HG03469 (cell line): ENCODE measurements at regions not wholly inside any gene's neighbourhood (a gene's known extent, or its start where the extent isn't known, plus 50 kb on each side); places are given as distances from the start of the nearest gene placed in this dataset.
"Not testable (repeated sequence)": the region's sequence is repeated elsewhere in the genome, so short reads cannot be mapped to it uniquely, and the experiment has no call there.

Experiments used
- ATAC-seq: cut with Tn5 transposase; IDR thresholded peaks from one replicate; pipeline ENCODE4 v1.9.1; 2021; ENCODE audit warnings: mild to moderate bottlenecking, moderate library complexity, moderate number of reproducible peaks; ENCODE audit not compliant: unreplicated experiment

DNA sequence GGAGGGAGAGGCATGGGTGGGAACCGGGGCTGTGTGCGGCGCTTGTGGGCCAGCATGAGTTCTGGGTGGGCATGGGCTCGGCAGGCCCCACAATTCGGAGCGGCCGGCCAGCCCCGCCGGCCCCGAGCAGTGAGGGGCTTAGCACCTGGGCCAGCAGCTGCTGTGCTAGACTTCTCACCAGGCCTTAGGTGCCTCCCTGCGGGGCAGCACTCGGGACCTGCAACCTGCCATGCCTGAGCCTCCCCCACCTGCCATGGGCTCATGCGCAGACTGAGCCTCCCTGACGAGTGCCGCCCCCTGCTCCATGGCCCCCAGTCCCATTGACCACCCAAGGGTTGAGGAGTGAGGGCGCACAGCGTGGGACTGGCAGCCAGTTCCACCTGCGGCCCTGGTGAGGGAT, 573.9 kb downstream of the TMA16 start:
- no peak for ATAC-seq

DNA sequence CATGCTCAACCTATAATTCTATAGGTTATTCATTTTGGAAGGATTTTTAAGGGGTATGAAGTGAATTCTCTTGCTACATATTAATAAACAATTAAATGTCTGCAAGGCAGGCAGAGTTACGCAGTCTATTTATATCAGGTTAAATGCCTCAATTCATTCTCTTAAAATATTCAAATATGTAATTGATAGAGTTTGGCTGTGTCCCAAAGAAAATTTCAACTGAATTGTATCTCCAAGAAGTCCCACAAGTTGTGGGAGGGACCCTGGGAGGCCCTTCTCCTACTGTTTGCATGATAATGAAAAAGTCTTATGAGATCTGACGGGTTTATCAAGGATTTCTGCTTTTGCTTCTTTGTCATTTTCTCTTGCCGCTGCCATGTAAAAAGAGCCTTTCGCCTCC, 576.1 kb downstream of the TMA16 start:
- no peak for ATAC-seq

DNA sequence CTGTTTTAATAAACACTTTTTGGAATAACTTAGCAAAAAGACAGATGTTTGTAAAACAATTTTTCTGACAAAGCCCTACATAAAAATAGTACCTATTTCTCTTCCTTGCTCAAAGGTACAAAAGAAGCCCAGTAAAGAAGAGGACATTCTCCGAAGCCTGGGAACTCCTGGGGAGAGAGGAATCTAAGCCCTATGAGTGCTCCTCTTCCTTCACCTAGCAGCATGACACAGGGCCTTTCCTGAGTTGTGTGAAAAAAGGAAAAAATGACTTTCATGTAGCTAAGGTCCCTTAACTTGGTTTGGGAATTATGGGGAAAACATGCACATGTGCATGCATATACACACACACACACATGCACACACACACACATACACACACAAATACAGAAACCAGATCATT, 586.9 kb downstream of the TMA16 start:
- ATAC-seq = no peak

DNA sequence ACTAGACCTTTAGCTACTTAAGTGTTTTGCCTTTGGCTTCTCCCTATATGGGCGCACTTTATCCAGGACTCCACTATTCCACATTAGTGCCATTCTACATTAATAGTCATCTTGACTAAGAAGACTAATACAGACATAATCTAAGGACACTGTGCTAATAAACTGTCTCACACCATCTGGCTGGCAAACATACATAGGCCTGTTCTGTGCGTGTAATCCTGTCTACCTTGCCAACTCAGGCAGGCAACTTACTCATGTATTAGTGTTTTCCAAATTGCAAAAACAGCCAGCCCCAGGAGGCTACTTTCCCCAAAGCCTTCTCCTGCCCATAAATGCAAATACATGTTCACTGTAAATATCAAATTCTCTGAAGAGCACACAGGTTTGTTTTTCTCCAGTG, 587.3 kb downstream of the TMA16 start:
- ATAC-seq = no peak

DNA sequence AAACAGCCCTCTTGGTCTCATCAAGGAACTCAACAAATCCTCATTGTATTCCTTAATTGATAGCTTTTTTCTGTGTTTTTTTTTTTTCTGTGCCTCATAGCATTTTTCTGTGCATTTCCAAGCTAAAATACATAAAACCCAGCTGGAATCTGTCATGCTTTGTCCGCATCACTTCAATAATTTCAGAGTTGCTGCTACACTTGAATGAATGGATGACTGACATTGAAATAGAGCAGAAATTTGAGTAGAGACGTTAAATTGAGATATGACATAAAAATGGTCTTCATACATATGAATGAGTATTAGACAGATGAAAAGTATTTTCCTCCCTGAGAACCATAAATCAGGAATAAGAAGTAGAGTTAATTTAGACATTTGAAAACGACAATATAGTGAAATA, 593.2 kb downstream of the TMA16 start:
- ATAC-seq = no peak

DNA sequence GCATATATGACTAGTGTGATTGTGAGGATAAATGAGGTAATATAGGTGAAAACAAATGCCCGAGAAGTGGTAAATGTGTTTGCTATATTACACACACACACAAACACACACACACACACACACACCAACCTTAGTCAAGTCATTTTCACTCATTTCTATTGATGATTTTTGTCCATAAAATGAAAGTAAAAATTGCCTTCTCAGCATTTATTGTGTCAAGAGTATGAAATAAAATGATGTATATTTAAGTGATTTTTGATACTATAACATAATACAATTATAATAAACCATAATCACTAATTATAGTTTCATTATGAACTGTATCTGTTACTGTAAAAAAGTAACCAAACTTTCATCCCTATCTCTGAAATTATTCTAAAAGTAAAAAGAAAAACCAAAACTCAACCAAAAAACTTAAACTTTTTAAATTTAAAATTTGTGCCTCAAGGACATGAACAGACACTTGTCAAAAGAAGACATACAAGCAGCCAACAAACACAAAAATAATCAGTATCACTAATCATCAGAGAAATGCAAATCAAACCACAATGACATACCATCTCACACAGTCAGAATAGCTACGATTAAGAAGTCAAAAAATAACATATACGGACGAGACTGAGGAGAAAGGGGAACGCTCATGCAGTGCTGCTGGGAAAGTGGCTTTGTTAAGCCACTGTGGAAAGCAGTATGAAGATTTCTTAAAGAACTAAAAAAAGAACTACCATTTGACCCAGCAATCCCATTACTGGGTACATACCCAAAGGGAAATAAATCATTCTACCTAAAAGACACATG, 601.0 kb downstream of the TMA16 start:
- no peak for ATAC-seq

DNA sequence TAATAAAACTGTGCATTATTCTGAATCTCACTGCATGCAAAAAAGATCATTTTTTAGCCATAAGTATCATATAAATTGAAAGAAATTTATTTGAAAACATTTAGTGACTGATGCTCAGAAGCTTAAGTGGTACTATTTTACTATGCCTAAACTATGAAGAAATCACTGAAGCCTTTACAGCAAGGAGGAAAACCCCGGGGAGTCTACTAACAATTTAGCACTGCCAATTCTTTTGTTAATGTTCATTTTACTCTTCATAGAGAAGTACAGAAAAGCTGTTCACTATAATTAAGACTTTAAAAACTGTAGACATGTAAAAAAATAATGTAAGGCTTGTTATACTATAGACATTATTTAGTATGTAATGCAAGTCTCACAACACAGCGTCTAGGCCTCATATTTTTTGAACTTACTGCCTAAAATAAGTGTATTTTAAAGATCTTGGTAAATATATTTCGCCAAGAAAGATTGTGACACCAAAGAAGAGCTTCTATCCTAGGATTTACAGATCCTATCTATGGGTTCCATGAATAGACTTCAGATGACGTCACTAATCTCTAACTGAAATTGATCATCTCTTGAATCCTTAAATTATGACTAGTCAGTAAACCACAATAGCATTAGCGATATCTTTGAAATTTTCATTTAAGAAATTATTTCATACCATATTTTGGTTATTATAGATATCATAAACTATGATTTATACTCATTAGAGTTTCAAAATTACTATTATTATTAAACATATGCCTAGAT, 602.5 kb downstream of the TMA16 start:
- no peak for ATAC-seq

DNA sequence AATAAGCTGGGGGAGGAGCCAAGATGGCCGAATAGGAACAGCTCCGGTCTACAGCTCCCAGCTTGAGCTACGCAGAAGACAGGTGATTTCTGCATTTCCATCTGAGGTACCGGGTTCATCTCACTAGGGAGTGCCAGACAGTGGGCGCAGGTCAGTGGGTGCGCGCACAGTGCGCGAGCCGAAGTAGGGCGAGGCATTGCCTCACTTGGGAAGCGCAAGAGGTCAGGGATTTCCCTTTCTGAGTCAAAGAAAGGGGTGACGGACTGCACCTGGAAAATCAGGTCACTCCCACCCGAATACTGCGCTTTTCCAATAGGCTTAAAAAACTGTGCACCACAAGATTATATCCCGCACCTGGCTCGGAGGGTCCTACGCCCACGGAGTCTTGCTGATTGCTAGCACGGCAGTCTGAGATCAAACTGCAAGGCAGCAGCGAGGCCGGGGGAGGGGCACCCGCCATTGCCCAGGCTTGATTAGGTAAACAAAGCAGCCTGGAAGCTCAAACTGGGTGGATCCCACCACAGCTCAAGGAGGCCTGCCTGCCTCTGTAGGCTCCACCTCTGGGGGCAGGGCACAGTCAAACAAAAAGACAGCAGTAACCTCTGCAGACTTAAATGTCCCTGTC, 606.4 kb downstream of the TMA16 start:
- ATAC-seq = not testable (repeated sequence)

DNA sequence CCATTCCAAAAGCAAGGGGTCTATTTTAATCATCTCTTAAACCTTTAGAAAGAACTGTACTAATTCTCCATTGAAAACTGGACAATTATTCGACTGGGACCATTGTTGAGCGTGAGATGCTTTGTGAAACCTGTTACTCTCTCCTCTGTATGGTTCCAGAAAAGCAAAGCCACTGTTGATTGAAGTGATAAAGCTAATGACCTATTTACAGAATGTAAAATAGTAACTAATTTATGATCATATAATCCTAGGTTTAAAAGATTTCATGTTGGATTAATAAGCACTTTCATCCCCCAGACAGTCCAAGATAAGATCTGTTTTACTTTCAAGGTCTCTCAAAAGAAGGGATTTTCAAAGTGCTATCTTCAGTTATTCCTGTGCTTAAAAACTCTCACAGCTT, 614.5 kb downstream of the TMA16 start:
- no peak for ATAC-seq

DNA sequence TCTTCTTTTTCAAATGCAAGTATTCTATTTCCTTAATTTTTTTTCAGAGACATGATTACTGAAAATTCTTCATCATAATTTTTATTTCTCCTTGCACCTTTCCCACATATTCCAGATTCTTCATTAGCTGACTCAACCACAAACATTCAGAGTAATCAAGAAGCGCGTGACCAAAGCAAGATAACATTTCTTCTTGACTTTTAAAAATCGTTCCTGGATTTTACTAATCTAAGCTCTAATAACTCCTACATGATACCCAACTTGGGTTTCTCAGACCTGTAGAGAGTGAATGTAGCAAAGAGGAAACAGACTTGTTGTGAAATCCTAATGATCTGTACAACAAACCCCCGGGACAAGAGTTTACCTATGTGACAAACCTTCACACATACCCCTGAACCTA, 615.0 kb downstream of the TMA16 start:
- no peak for ATAC-seq

DNA sequence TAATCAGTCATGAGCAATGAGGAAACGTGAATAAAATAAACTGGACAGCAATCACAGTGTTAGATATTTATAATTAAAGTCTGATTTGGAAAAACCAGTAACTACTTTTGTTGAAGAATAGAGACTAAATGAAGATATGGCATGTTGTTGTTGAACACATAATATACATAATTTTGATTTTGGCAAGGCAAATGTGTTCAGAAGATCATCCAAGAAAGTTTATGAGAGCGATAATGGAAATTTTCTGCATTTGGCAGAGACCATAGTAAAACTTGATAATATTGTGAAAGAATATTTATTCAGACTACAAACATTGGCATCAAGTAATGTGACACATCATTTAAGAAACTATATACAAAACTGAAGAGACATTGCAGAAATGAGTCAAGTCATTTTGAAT, 620.7 kb downstream of the TMA16 start:
- no peak for ATAC-seq

DNA sequence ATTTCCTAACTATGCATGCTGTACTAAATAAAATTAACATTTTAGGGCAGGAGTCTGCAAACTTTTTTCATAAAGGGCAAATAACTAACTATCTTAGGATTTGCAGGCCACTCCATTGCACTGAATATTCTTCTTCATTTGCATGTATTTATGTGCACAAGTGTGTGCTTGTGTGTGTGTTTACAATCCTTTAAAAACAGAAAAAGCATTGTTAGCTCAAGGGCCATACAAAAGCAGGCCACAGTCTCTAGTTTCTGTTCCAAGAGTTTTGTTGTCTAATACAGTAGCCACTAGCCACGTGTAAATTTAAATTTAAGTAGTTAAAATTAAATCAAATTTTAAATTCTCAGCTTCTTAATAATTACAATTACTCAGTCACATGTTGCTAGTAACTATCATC, 621.8 kb downstream of the TMA16 start:
- ATAC-seq = no peak

DNA sequence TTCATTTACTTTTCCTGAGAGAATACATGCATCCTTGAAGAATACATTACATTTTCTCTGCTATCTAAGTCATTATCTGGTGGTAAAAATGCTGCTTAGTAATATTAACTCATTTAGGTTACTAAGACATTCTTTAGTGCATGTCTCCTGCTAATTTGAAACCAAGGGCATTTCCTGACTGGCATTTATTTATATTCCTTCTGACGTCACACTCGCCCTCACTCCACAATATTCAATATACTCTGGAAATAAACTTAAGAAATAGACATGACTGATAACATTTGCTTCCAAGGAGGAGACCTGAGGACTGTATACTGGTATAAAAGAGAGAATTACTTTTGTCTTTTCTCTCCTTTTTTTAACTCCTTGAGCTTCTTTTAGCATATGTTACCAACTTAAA, 619.5 kb upstream of the SMIM31 start:
- ATAC-seq = no peak

DNA sequence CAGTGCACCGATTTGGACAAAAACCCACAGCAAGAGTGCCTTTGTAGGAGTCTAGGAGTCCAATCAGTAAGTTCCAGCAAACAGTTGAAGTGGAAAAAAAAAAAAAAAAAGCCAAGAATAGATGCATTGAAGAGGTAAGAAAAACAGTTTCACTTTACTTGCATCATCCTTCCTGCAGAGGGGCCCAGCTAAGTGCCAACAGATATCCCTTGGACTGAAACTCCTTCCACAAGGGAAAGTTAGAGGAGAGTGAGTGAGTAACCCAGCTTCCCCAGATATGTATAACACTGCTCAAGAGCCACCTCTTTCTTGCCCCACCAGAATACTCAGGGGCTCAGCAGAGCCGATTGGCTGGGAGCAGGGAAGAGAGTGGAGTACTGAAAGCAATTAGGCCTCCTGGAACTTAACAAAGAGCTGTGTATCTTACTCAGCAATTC, 617.7 kb upstream of the SMIM31 start:
- ATAC-seq = no peak

DNA sequence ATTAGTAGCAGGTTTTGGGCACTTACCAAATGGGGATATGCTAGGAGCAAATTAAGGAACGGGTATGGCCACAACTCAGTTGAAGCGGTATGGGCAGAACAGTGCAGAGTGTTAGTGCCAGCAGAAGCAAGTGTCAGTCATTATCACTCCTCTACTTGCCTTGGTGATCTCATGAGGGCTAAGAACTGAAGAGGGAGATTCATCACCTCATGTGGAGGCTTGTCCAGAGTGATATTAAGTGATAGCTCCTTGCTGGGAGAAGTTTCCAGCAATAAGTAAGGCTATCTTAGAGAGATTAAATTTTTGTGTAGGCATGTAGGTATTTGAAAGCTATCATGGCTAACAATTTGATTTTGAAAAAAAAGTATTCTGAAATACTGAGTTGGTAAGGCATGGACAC, 615.4 kb upstream of the SMIM31 start:
- ATAC-seq = no peak

DNA sequence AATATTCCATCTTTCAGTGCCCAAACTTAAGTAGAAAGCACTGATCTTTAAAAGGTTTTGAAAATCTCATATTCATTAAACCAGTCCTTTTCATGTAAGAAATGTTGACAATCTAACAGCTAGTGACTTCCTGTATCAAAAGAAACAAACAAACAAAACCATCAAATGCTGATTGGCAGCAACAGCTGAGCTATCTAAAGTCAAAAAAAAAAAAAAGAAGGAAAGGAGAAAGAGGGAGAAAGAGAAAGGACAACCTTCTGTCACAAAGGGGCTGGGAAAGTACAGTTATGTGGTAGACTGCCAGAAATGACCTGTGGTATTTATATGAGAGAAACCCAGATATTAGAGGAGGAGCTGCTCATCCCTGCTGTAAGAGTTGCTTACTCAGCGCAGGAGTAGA, 614.6 kb upstream of the SMIM31 start:
- no peak for ATAC-seq

DNA sequence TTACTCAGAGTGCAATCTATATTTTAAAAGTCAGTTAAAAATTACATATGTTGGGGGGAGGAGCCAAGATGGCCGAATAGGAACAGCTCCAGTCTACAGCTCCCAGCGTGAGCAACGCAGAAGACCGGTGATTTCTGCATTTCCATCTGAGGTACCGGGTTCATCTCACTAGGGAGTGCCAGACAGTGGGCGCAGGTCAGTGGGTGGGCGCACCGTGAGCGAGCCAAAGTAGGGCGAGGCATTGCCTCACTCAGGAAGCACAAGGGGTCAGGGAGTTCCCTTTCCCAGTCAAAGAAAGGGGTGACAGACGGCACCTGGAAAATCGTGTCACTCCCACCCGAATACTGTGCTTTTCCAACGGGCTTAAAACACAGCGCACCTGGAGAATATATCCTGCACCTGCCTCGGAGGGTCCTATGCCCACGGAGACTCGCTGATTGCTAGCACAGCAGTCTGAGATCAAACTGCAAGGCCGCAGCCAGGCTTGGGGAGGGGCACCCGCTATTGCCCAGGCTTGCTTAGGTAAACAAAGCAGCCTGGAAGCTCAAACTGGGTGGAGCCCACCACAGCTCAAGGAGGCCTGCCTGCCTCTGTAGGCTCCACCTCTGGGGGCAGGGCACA, 612.1 kb upstream of the SMIM31 start:
- ATAC-seq = not testable (repeated sequence)

DNA sequence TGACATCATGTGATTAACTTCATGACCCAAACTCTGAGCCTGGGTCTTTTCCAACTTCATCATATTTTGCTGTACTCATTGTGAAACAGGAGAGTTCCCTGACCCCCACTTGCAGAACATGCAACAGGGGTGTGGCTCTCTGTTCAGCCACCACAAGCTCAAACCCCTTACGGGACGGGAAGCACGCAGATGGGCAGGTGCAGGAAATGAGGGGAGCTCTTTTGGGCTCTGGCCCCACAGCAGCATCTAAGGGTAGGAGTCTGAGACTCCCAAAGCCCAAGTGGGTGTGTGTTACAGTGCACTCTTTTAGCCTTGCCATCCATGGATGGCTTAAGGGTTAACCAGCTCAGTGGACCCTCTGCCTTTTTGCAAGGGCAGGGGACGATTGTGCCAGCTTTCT, 599.5 kb upstream of the SMIM31 start:
- ATAC-seq = no peak

DNA sequence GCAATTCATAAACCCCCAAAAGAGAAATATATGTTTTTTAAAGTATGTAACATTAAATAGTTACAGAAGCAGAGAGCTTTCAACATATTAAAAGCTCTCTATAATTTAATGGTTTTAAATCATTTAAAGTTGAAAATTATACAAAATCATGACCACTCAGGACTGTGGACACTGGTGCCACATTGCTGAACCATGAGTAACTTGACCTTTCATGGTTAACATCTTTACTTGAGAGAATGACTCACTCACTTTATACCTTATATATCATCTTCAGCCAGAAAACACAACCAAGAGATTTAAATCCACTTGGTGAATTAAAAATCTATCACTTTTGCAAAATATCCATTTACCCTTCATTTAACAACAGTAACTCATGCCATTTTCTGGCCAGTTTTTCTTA, 584.3 kb upstream of the SMIM31 start:
- no peak for ATAC-seq

DNA sequence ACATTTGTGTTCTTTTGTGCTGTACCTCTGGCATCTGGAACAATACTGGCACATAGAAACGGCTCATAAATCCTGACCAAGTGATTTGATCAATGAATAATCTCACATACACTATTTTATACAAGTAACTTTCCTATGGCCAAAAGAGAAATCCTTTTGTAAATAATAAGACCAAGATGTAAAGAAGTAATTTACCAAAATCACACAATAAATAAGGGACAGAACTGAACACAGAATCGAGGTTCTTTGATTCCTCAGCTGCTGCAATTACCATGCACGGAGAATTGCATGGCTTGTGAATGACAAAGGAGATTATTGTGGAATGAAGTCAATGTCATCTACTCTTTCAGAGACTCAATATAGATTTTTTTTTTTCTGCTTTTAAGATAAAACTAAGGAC, 576.8 kb upstream of the SMIM31 start:
- ATAC-seq = no peak

DNA sequence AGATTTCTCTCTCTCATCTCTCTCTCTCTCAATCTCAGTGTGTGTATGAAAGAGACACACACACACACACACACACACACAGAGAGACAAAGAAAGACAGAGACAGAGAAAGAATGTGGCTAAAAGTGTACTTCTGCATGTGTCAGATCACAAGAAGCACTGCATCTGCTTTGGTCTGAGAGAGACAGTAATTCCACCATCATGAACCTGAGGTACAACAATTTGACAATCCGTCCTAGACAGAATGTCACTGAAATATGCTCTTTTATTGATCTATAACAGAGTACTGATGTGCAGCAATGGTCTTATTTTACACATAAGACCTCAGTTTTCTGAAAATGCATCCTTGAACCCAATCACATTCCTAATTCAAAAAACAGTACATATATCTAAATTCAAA, 576.2 kb upstream of the SMIM31 start:
- ATAC-seq = no peak

DNA sequence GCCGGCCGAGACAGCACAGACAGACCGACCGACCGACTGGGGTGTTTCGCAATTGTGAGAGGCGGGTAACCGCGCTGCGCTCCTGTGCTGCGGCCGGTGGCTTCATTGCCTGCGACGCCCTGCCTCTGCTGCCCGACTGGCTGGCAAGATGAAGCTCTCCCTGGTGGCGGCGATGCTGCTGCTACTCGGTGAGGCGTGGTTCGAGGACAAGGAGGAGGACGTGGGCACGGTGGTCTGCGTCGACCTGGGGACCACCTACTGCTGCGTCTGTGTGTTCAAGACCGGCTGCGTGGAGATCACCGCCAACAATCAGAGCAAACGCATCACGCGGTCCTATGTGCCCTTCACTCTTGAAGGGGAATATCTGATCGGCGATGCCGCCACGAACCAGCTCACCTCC, 565.7 kb upstream of the SMIM31 start:
- ATAC-seq = no peak
